GM12873 (cell line): ENCODE measurements at regions not wholly inside any gene's neighbourhood (a gene's known extent, or its start where the extent isn't known, plus 50 kb on each side); places are given as distances from the start of the nearest gene placed in this dataset.

Experiments used
- TF ChIP-seq, protein P1 (sequence below): IDR thresholded peaks from 2 replicates; pipeline ENCODE4 v1.5.1; 2012; ENCODE audit warnings: low read depth, mild to moderate bottlenecking, moderate library complexity, low read length, control low read depth; ENCODE audit not compliant: insufficient read depth; ENCODE audit errors: missing control alignments

- TF ChIP-seq, protein P1, sequence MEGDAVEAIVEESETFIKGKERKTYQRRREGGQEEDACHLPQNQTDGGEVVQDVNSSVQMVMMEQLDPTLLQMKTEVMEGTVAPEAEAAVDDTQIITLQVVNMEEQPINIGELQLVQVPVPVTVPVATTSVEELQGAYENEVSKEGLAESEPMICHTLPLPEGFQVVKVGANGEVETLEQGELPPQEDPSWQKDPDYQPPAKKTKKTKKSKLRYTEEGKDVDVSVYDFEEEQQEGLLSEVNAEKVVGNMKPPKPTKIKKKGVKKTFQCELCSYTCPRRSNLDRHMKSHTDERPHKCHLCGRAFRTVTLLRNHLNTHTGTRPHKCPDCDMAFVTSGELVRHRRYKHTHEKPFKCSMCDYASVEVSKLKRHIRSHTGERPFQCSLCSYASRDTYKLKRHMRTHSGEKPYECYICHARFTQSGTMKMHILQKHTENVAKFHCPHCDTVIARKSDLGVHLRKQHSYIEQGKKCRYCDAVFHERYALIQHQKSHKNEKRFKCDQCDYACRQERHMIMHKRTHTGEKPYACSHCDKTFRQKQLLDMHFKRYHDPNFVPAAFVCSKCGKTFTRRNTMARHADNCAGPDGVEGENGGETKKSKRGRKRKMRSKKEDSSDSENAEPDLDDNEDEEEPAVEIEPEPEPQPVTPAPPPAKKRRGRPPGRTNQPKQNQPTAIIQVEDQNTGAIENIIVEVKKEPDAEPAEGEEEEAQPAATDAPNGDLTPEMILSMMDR: no peak
Observed at GRCh38 chr6:130674604-130675003, 152.6 kb upstream of the SMLR1 start.

GRCh38 chr6:130675072-130675471 lies 152.1 kb upstream of the SMLR1 start:
- TF ChIP-seq, protein P1: no peak

GRCh38 chr6:130676077-130676772 lies 151.0 kb upstream of the SMLR1 start:
- TF ChIP-seq, protein P1: no peak

DNA sequence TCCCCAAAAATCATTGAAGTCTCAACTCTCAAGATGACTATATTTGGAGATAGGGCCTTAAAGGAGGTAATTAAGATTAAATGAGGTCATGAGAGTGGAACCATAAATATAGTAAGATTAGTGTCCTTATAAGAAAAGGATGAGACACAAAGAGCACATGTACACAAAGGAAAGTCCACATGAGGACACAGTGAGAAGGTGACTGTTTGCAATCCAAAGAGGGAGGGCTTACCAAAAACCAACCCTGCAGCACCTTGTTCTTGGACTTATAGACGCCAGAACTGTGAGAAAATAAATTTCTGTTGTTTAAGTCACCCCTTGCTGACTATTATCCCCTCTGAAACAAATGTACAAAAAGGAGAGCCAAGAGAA lies 150.4 kb upstream of the SMLR1 start:
- TF ChIP-seq, protein P1: no peak

- TF ChIP-seq, protein P1: no peak
Observed at GRCh38 chr6:130677312-130677711, 149.9 kb upstream of the SMLR1 start.

DNA sequence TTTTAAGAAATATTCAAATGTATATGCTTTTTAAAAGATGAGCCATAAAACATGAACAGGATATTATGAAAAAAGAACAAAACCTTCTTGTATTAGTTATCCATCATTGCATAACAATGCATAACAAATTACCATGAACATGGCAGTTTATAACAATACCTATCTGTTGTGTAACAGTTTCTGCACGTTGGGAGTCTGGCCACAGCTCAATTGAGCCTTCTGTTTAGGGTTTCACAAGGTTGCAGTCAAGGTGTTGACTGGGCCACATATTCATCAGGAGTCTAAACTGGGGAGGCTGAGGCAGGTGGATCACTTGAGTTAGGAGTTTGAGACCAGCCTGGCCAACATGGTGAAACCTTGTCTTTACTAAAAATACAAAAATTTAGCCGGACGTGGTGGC lies 149.4 kb upstream of the SMLR1 start:
- TF ChIP-seq, protein P1: no peak

DNA sequence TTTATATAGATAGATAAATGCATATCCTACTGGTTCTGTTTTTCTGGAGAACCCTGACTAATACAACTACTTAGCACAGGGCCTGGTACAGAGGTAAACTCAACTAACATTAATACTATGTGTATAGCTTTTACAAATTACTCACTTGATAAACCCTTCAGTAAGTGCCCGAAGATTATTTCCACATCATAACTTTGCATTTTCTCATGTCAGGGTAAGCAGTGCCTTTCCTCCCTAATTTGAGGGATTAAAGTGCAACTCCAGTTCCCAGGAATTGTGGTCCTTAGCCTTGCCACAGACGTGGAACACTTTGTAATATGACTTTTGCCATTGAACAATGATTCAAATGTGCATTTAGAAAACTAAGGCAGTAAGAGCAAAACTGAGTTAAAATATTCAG lies 147.5 kb upstream of the SMLR1 start:
- TF ChIP-seq, protein P1: no peak
